NB4 (cell line): ENCODE measurements at regions not wholly inside any gene's neighbourhood (a gene's known extent, or its start where the extent isn't known, plus 50 kb on each side); places are given as distances from the start of the nearest gene placed in this dataset.

ENCODE experiments used
- CTCF ChIP-seq: IDR thresholded peaks from one replicate; pipeline ENCODE4 v1.5.1; 2012; ENCODE audit warnings: low read depth, low read length
- POLR2A ChIP-seq: IDR thresholded peaks from 2 replicates; pipeline ENCODE4 v1.6.1; 2011; ENCODE audit warnings: mild to moderate bottlenecking; ENCODE audit not compliant: insufficient read length; ENCODE audit errors: extremely low read depth

- no peak for TF ChIP-seq CTCF
- TF ChIP-seq POLR2A, result no peak
These were observed 404.2 kb downstream of the PLPP3 start for GRCh38 chr1:56175211-56175610.
